HG02973 (cell line): ENCODE measurements at regions not wholly inside any gene's neighbourhood (a gene's known extent, or its start where the extent isn't known, plus 50 kb on each side); places are given as distances from the start of the nearest gene placed in this dataset.

Experiments
- ATAC-seq: cut with Tn5 transposase; IDR thresholded peaks from one replicate; pipeline ENCODE4 v1.9.1; 2021; ENCODE audit warnings: moderate library complexity; ENCODE audit not compliant: unreplicated experiment

DNA sequence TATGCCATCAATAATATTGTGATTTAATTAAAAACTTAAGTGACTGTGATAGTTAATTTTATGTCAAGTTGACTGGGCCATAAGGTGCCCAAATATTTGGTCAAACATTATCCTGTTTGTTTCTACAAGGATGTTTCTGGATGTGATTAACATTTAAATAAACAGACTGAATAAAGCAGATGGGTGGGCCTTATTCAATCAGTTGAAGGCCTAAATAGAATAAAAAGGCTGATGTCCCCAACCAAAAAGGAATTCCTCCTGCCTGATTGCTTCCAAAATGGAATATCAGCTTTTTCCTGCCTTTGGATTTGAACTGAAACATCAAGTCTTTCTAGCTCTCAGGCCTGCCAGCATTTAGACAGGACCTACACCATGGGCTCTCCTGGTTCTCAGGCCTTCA is 961.7 kb downstream of the NTRK3 start:
- ATAC-seq: no peak

DNA sequence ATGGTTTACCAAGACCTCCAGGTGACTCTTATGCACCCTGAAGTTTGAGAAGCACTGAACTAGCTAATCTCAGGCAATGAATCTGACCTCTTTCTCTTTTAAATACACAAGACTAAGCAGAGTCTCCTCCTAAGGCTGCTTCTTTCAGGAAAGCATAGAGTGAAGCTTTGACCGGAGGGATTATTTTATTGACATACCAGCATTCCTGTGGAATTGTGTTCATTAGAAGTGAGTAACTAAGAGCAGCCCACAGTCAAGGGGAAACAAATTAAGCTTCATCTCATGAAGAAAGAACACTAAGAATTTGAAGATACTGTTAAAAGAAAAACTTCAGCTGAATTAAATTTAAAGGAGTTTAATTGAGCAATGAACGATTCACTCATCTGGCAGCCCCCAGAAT is 963.5 kb downstream of the NTRK3 start:
- ATAC-seq: no peak

GRCh38 chr15:87287156-87287555 is 969.4 kb downstream of the NTRK3 start:
- no peak for ATAC-seq

DNA sequence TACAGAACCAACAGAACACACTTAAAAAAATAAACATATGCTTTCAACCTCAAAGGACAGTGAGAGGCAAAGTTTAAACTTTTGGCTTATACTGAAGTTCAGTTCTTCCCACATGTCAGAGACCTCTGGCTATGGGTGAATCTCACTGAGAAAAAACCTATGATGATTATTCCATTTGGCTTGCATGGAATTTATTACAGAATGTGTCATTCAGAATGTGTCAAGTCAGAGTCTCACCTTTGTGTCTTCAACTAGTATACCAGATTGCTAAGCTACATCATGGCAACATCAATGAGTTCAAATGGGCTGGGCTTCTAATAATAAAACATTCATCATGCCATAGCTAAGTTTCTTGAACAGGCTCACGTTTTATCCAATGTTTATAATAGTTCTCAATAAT is 987.0 kb downstream of the NTRK3 start:
- ATAC-seq: no peak

GRCh38 chr15:87268675-87269074 is 987.9 kb downstream of the NTRK3 start:
- ATAC-seq: no peak

- no peak for ATAC-seq
Measured at GRCh38 chr15:87267798-87268197, 988.7 kb downstream of the NTRK3 start.

GRCh38 chr15:87263871-87264270 is 992.7 kb downstream of the NTRK3 start:
- no peak for ATAC-seq

DNA sequence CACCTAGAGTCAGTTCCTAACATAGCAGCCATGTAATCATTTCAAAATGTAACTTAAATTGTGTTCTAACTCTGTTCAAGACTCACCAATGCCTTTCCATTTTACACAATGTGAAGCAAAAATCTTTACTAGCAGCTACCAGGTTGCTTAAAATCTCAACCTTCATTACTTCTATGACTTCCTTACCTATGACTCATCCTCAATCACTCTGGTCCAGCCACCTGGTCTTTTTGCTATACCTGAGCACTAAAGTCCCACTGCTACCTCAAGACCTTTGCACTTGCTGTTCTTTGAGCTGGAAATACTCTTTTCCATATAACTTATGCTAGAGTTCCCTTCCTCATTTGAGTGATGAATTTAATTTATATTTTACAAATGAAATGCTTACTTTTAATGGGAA is 993.2 kb downstream of the NTRK3 start:
- no peak for ATAC-seq

- no peak for ATAC-seq
Measured at GRCh38 chr15:87245592-87245991, 1010.9 kb downstream of the NTRK3 start.

- no peak for ATAC-seq
Measured at GRCh38 chr15:87243474-87243873, 1013.1 kb downstream of the NTRK3 start.

DNA sequence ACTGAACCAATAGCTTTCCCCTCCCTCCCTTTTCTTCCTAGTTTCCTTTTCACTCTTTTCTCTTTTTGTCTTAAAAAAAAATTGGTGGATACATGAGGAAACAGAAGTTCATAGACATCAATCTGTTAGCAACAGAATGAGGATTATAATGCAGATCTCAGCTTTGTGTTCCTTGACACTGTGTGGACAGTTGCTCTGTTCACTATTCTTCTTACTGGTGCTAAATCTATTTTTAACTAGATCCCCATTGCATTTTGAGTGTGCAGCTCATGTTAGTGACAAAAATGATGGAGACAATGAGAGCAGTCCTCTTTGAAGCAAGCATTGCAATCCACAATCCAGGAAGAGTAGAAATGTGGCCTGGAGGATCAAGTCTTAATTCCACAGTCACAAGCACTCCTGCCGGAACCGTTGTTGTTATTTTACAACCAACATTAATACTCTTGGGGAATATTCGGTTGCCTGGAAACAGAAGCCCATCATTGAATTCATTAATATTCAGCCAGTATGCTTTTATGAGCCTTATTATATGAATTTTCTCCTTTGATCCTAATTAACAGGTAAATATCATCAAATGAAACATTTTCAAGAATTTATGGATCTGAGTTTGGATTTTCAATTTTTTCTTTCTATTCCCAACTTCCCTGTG is 1016.8 kb downstream of the NTRK3 start:
- ATAC-seq: no peak

DNA sequence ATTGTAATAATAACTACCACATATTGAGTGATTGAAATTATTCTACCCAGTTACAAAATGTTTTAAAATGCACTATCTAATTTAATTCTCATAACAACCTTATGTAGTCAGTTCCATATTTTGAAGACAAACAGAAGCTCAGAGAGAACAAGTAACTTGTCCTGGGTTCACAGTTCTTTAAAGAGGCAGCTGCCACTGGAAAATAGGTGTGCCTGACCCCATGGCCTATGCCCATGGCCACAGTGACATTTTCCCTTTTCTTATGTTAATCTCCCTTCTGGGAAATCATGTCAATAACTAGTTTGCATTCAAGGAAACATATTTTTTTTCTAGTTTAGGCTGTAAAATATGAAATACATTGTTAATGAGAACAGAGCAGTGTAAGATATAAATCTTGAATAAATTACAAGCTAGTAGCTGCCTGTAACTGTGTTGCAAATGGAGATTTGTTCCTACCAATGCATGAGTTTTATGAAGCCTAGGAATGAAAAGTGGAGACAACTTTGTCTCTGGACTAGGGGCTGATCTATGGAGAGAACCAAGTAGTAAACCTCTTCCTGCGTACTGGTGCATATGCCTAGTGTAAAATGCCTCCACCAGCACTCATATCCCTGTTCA is 1018.0 kb downstream of the NTRK3 start:
- no peak for ATAC-seq

DNA sequence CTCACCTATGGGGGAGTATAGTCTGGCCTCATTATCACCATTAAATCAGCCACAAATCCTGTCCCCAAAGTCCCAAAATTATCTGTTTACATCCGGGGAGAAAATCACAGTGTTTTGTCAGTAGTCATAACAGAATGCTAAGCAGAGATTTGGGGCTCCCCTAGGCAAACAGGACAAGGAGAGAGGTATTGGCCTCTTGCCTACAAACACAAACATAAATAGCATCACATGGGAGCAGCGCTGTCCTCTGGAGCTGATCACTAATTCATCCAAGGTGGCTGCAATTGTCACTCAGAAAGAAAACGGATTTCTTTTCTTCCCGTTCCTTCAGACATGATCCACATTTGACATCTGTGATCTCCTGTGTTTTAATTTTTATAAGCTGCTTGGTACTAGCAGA is 1028.1 kb downstream of the NTRK3 start:
- ATAC-seq: no peak

DNA sequence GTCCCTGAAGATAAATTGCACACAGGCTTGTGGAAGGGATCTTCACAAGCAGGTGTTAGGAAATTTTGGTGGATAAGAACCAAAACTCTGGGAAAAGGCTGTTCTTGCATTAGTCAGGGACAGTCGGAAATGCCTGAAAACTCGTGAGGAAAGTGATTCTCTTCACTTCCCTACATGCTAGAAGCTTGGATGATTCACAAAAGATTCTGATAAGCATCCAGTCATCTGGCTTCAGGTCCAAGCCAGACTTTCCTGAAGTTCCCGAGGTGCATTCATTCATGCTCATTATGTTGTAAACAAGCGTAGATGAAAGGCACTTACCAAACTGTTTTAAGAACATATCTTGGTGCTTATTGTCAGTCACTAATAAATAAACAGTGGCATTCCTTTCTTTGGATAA is 1028.7 kb downstream of the NTRK3 start:
- ATAC-seq: no peak

DNA sequence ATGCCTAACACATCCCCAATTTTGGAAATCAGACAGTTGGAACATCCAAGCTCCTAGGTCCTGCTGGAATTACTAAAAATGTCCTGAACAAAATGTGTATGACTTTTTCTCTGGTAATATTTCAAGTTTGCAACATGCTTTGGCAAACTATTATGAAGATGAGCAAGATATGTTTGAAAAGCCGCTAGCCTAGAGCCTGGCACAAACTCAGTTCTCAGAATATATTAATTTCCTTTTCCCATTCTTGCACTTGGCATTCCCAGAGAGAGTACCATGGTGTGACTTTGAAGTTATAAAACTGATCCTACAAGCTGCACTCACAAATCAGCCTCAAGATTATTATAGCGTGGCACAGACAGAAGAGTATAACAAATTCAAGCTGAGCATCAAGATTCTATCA is 1031.1 kb downstream of the NTRK3 start:
- no peak for ATAC-seq

DNA sequence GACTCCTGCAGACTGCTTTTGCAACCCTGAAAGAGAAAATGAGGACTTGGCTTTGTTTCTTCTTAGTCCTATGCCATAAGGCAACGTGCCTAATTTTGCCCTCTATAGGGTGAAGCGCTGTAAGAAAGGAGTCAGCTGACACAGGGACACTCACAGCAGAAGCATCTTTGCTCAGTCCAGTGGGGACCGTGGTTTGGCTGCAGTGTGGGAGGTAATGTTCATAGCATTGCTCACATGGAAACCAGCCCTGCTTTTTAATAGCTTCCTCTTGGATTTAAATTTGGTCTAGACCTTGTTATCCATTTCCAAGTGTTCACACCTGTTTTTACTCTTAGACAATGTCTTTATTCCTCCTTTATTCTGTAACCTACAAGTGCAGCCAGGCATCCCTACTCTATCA is 1032.1 kb downstream of the NTRK3 start:
- no peak for ATAC-seq

DNA sequence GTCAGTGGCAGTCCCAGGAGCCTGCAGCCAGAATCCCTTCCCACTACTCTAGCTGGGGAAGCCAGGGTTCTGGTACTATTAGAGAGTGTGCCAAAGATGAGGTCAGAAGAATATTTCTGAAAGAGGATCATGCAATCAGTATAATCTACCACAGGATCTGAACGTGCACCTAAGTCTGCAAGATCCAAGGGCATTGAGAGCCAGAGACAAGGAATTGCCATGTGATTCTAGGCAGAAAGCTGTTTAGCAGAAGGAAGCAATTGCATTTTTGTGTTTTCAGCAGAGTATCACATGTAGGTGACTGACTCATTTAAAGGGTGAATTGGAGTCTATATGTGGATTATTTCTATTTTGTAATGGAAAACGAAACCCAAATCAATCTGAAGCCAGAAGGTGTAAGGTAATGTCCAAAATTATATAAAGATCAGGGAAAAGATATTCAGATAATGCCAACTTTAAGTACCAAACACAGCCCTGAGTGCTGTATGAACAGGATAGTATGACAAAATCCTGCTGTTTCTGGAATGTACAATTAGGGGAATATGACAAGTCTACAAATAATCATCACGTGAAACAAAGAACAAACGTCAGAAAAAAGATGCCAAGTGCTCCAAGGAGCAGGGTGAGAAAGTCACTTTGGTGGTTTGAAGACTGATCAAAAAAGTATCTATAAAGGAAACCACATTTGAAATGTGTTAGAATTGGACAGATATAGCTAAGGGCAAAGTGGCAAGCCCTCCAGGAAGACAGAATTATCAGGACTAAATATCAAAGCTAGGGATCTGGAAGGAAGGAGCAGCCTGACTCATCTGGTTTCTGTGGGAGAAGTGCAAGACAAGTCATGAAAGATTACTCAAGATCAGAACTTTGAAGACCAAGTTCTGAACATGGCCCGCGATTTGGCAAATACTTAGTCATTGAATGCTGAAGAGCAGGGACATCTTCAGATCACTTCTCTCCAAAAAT is 1036.6 kb downstream of the NTRK3 start:
- ATAC-seq: no peak

GRCh38 chr15:87215100-87215499 is 1041.4 kb downstream of the NTRK3 start:
- ATAC-seq: no peak

GRCh38 chr15:87213626-87214025 is 1042.9 kb downstream of the NTRK3 start:
- ATAC-seq: no peak

- ATAC-seq: no peak
Measured at GRCh38 chr15:87212041-87212440, 1044.5 kb downstream of the NTRK3 start.

- ATAC-seq: no peak
Measured at GRCh38 chr15:87211547-87211946, 1045.0 kb downstream of the NTRK3 start.
